H1 (cell line): ENCODE measurements at regions not wholly inside any gene's neighbourhood (a gene's known extent, or its start where the extent isn't known, plus 50 kb on each side); places are given as distances from the start of the nearest gene placed in this dataset.

Experiments
- BCL11A ChIP-seq, 2 experiments: IDR thresholded peaks; one replicate each; pipeline ENCODE4 v1.6.1; 2011; ENCODE audit warnings: low read depth in 2 of 2, low read length in 2 of 2, mild to moderate bottlenecking in 2 of 2
- CEBPB ChIP-seq: IDR thresholded peaks from 2 replicates; pipeline ENCODE4 v1.6.1; 2012; ENCODE audit warnings: low read depth, low read length
- CREB1 ChIP-seq: IDR thresholded peaks from 2 replicates; pipeline ENCODE4 v1.6.1; 2012; ENCODE audit warnings: inconsistent platforms
- CTBP2 ChIP-seq: IDR thresholded peaks from 2 replicates; pipeline ENCODE4 v1.7.0; 2011; ENCODE audit warnings: borderline replicate concordance, mild to moderate bottlenecking, moderate library complexity, mixed read lengths, low read length; ENCODE audit not compliant: insufficient read depth, insufficient read length
- GABPA ChIP-seq: IDR thresholded peaks from 2 replicates; pipeline ENCODE4 v1.6.1; 2011; ENCODE audit warnings: mild to moderate bottlenecking, low read length, moderate library complexity, borderline replicate concordance; ENCODE audit not compliant: insufficient read depth
- MAFK ChIP-seq: IDR thresholded peaks from 2 replicates; pipeline ENCODE4 v1.6.1; 2012; ENCODE audit warnings: low read depth, mild to moderate bottlenecking, improper control_type of control experiment, low read length
- PHF8 ChIP-seq: fragments of 200-600 bp; sonication (generic); conservative IDR thresholded peaks from 2 replicates; pipeline ENCODE4 v1.7.1; 2012; ENCODE audit warnings: low read depth, mild to moderate bottlenecking, inconsistent platforms, low read length, moderate library complexity
- POLR2AphosphoS5 ChIP-seq: IDR thresholded peaks from 2 replicates; pipeline ENCODE4 v1.6.1; 2011; ENCODE audit warnings: low read depth, low read length
- RBBP5 ChIP-seq: IDR thresholded peaks from 2 replicates; pipeline ENCODE4 v1.7.1; 2012; ENCODE audit warnings: low read depth, mild to moderate bottlenecking, inconsistent platforms, low read length, moderate library complexity, borderline replicate concordance
- SAP30 ChIP-seq: fragments of 300-600 bp; sonication (generic); IDR thresholded peaks from 2 replicates; pipeline ENCODE4 v1.7.1; 2012; ENCODE audit warnings: low read length, moderate library complexity, mild to moderate bottlenecking, inconsistent platforms; ENCODE audit not compliant: insufficient read depth, insufficient replicate concordance
- SIN3A ChIP-seq, 2 experiments: IDR thresholded peaks in 1 of 2; conservative IDR thresholded peaks in 1 of 2; 2 replicates each; pipeline ENCODE4 v1.6.1; 2011 to 2012; ENCODE audit warnings: low read length in 2 of 2, improper control_type of control experiment in 1 of 2, low read depth in 1 of 2, mild to moderate bottlenecking in 1 of 2
- SP1 ChIP-seq: IDR thresholded peaks from 2 replicates; pipeline ENCODE4 v1.6.1; 2011; ENCODE audit warnings: low read depth, low read length
- SUZ12 ChIP-seq: fragments of 200-600 bp; sonication (generic); IDR thresholded peaks from 2 replicates; pipeline ENCODE4 v1.6.1; 2012; ENCODE audit warnings: mild to moderate bottlenecking, inconsistent platforms, low read length, moderate library complexity, mixed read lengths
- TBP ChIP-seq: IDR thresholded peaks from 2 replicates; pipeline ENCODE4 v1.6.1; 2011; ENCODE audit warnings: low read depth, low read length, improper control_type of control experiment
- YY1 ChIP-seq: IDR thresholded peaks from 2 replicates; pipeline ENCODE4 v1.6.1; 2011; ENCODE audit warnings: low read depth, mild to moderate bottlenecking, low read length
- TF ChIP-seq, protein P1 (sequence below): IDR thresholded peaks from 2 replicates; pipeline ENCODE4 v1.6.1; 2011; ENCODE audit warnings: low read depth, mild to moderate bottlenecking, low read length; ENCODE audit not compliant: insufficient read depth
- TF ChIP-seq, protein P2 (sequence below), 3 experiments: IDR thresholded peaks; 1 replicate in 2 of 3; 2 replicates in 1 of 3; pipeline versions ENCODE4 v1.5.1 to v1.6.1; 2011; ENCODE audit warnings: low read length in 3 of 3, mild to moderate bottlenecking in 3 of 3, inconsistent platforms in 2 of 3, low read depth in 1 of 3, moderate library complexity in 1 of 3; ENCODE audit not compliant: insufficient read depth in 1 of 3; ENCODE audit errors: control extremely low read depth in 1 of 3

DNA sequence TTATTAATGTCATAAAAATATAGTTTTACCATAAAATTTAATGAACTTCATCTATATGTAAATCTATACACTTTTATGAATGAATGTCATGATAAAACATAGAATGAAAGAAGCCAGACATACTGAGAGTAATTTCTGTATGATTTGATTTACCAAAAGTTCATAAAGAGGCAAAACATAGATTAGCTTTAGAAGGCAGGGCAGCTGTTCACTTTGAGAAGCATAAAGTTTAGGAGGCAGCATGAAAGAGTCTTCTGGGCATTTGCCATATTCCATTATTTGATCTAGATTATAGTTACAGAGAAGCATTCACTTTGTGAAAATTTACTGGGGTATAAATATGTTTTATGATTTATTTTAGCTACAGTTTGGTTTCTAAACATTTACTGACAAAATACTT is 487.2 kb downstream of the ANKRD7 start (continued):
- TF ChIP-seq, protein P1, sequence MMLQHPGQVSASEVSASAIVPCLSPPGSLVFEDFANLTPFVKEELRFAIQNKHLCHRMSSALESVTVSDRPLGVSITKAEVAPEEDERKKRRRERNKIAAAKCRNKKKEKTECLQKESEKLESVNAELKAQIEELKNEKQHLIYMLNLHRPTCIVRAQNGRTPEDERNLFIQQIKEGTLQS, result no peak
- TF ChIP-seq GABPA (no peak), PHF8 (no peak), SIN3A (conservative IDR thresholded peaks at IDR 0.05 in 1 of 2, IDR thresholded peaks at IDR 0.05 in 1 of 2; ENCODE audit: low read depth in 1 of 2, low read length in 2 of 2) (no peak), TBP (no peak), CTBP2 (no peak), SAP30 (no peak), RBBP5 (no peak), CREB1 (no peak), CEBPB (no peak), SUZ12 (no peak), POLR2AphosphoS5 (no peak), MAFK (no peak), BCL11A (IDR thresholded peaks at IDR 0.05; ENCODE audit: low read depth in 2 of 2, low read length in 2 of 2) (no peak), YY1 (no peak), SP1 (no peak)
- TF ChIP-seq, protein P2, sequence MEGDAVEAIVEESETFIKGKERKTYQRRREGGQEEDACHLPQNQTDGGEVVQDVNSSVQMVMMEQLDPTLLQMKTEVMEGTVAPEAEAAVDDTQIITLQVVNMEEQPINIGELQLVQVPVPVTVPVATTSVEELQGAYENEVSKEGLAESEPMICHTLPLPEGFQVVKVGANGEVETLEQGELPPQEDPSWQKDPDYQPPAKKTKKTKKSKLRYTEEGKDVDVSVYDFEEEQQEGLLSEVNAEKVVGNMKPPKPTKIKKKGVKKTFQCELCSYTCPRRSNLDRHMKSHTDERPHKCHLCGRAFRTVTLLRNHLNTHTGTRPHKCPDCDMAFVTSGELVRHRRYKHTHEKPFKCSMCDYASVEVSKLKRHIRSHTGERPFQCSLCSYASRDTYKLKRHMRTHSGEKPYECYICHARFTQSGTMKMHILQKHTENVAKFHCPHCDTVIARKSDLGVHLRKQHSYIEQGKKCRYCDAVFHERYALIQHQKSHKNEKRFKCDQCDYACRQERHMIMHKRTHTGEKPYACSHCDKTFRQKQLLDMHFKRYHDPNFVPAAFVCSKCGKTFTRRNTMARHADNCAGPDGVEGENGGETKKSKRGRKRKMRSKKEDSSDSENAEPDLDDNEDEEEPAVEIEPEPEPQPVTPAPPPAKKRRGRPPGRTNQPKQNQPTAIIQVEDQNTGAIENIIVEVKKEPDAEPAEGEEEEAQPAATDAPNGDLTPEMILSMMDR (IDR thresholded peaks at IDR 0.05; ENCODE audit: control extremely low read depth in 1 of 3, insufficient read depth in 1 of 3, low read depth in 1 of 3, low read length in 3 of 3), result no peak
